ENCODE measurements at regions not wholly inside any gene's neighbourhood (a gene's known extent, or its start where the extent isn't known, plus 50 kb on each side); places are given as distances from the start of the nearest gene placed in this dataset.

GRCh38 chr2:198400999-198401398 lies 596.6 kb downstream of the PLCL1 start:
- no peak for DNase-seq
- WGBS, 5 donors: 50 to 57% (median 53%) methylated on average over 5 of the region's 5 CpGs
- intact Hi-C loops (cut with DNase I; ENCODE audit: low total_unique reads): no loop called here
- Histone ChIP-seq H3K4me3 (no peak overlapping the region), H3K9me3 (no peaks in the 10 kb centered on the region), H3K27ac (no peak overlapping the region), H3K4me1 (no peaks in the 10 kb centered on the region), H3K36me3 (no peaks in the 10 kb centered on the region), H3K27me3 (no peaks in the 10 kb centered on the region)
- TF ChIP-seq CTCF (IDR thresholded peaks at IDR 0.05) (no peak), POLR2A (IDR thresholded peaks at IDR 0.05) (no peak), EP300 (IDR thresholded peaks at IDR 0.05) (no peak), POLR2AphosphoS5 (IDR thresholded peaks at IDR 0.05) (no peak)

GRCh38 chr2:198394208-198394607 lies 589.8 kb downstream of the PLCL1 start:
- H3K4me1 ChIP-seq: no peaks in the 10 kb centered on the region
- no peak overlapping the region for H3K4me3 ChIP-seq
- no peaks in the 10 kb centered on the region for H3K36me3 ChIP-seq
- H3K27ac ChIP-seq: no peak overlapping the region
- TF ChIP-seq EP300 (IDR thresholded peaks at IDR 0.05) (no peak), POLR2AphosphoS5 (IDR thresholded peaks at IDR 0.05) (no peak), POLR2A (IDR thresholded peaks at IDR 0.05) (no peak), CTCF (IDR thresholded peaks at IDR 0.05) (no peak)
- 63 to 81% (median 70%) methylated on average over 2 of the region's 2 CpGs for WGBS, 5 donors
- no peak for DNase-seq
- H3K9me3 ChIP-seq: no peaks in the 10 kb centered on the region
- intact Hi-C loops (cut with DNase I; ENCODE audit: low total_unique reads): no loop called here
- H3K27me3 ChIP-seq: no peaks in the 10 kb centered on the region

GRCh38 chr2:198390670-198391069 lies 586.3 kb downstream of the PLCL1 start:
- 81 to 94% (median 91%) methylated on average over 3 of the region's 3 CpGs for WGBS, 5 donors

GRCh38 chr2:198387677-198388076 lies 583.3 kb downstream of the PLCL1 start:
- WGBS, 5 donors: 0 to 3% (median 0%) methylated on average over 1 of the region's 1 CpG
- no peaks in the 10 kb centered on the region for H3K4me1 ChIP-seq
- intact Hi-C loops (cut with DNase I; ENCODE audit: low total_unique reads): no loop called here
- TF ChIP-seq EP300 (IDR thresholded peaks at IDR 0.05): no peak
- no peak for TF ChIP-seq POLR2AphosphoS5 (IDR thresholded peaks at IDR 0.05)
- no peak for TF ChIP-seq CTCF (IDR thresholded peaks at IDR 0.05)
- TF ChIP-seq POLR2A (IDR thresholded peaks at IDR 0.05): no peak
- no peaks in the 10 kb centered on the region for H3K9me3 ChIP-seq
- no peaks in the 10 kb centered on the region for H3K36me3 ChIP-seq
- no peaks in the 10 kb centered on the region for H3K27me3 ChIP-seq
- DNase-seq: no peak
- H3K4me3 ChIP-seq: no peak overlapping the region
- no peak overlapping the region for H3K27ac ChIP-seq

More at GRCh38 chr2:198390670-198391069, 586.3 kb downstream of the PLCL1 start:
- no peak overlapping the region for H3K4me3 ChIP-seq
- DNase-seq: no peak
- intact Hi-C loops (cut with DNase I; ENCODE audit: low total_unique reads): no loop called here
- H3K9me3 ChIP-seq: no peaks in the 10 kb centered on the region
- H3K27ac ChIP-seq: no peak overlapping the region
- TF ChIP-seq POLR2A (IDR thresholded peaks at IDR 0.05): no peak
- no peak for TF ChIP-seq CTCF (IDR thresholded peaks at IDR 0.05)
- no peak for TF ChIP-seq EP300 (IDR thresholded peaks at IDR 0.05)
- TF ChIP-seq POLR2AphosphoS5 (IDR thresholded peaks at IDR 0.05): no peak
- no peaks in the 10 kb centered on the region for H3K4me1 ChIP-seq
- no peaks in the 10 kb centered on the region for H3K27me3 ChIP-seq
- H3K36me3 ChIP-seq: no peaks in the 10 kb centered on the region

All from stomach (tissue), 8 donors.